Astrocyte (in vitro differentiated cells and primary cell): ENCODE measurements at regions not wholly inside any gene's neighbourhood (a gene's known extent, or its start where the extent isn't known, plus 50 kb on each side); places are given as distances from the start of the nearest gene placed in this dataset.

ENCODE experiments used
- DNase-seq: peaks from one replicate; pipeline ENCODE4 v3.0.0-alpha.2; 2010; ENCODE audit warnings: low read depth
- FAIRE-seq: peaks from 2 replicates; lab custom pipeline; 2011; peaks lifted over from hg19 to GRCh38; lab: Jason Lieb, UNC
- H2AFZ ChIP-seq: 2 replicates; pipeline ENCODE4 v1.6.0; 2012; ENCODE audit warnings: low read depth, low read length, inconsistent platforms
- H3K27ac ChIP-seq: 2 replicates; pipeline ENCODE4 v1.5.1; 2011; ENCODE audit warnings: low read depth, low read length, inconsistent platforms
- H3K27me3 ChIP-seq: 2 replicates; pipeline ENCODE4 v1.6.0; 2011; ENCODE audit warnings: low read length, inconsistent platforms; ENCODE audit not compliant: insufficient read depth
- H3K36me3 ChIP-seq: 2 replicates; pipeline ENCODE4 v1.5.1; 2011; ENCODE audit warnings: low read length, inconsistent platforms; ENCODE audit not compliant: insufficient read depth
- H3K4me1 ChIP-seq: 2 replicates; pipeline ENCODE4 v1.5.1; 2011; ENCODE audit warnings: low read length, inconsistent platforms; ENCODE audit not compliant: insufficient read depth
- H3K4me2 ChIP-seq: 2 replicates; pipeline ENCODE4 v1.6.0; 2012; ENCODE audit warnings: low read length, inconsistent platforms
- H3K4me3 ChIP-seq: 2 replicates; pipeline ENCODE4 v1.5.1; 2011; ENCODE audit warnings: low read depth, mild to moderate bottlenecking, low read length, inconsistent platforms; ENCODE audit not compliant: insufficient read depth
- H3K79me2 ChIP-seq: 2 replicates; pipeline ENCODE4 v1.6.0; 2012; ENCODE audit warnings: mild to moderate bottlenecking, low read length, inconsistent platforms; ENCODE audit not compliant: insufficient read depth
- H3K9ac ChIP-seq: 2 replicates; pipeline ENCODE4 v1.6.0; 2012; ENCODE audit warnings: mild to moderate bottlenecking, low read length, inconsistent platforms
- H3K9me3 ChIP-seq: 2 replicates; pipeline ENCODE4 v1.5.1; 2012; ENCODE audit warnings: low read depth, mild to moderate bottlenecking, low read length, inconsistent platforms; ENCODE audit not compliant: insufficient read depth
- H4K20me1 ChIP-seq: 2 replicates; pipeline ENCODE4 v1.6.0; 2012; ENCODE audit warnings: low read length, inconsistent platforms; ENCODE audit not compliant: insufficient read depth
- H3K27ac Mint-ChIP-seq: one replicate; pipeline ENCODE4 v1.8.0; 2021; ENCODE audit warnings: mild to moderate bottlenecking, mixed read lengths; ENCODE audit not compliant: unreplicated experiment
- H3K27me3 Mint-ChIP-seq: one replicate; pipeline ENCODE4 v1.8.0; 2021; ENCODE audit warnings: low read depth, mixed read lengths; ENCODE audit not compliant: unreplicated experiment
- H3K36me3 Mint-ChIP-seq: one replicate; pipeline ENCODE4 v1.8.0; 2021; ENCODE audit warnings: low read depth, mixed read lengths; ENCODE audit not compliant: unreplicated experiment
- H3K4me1 Mint-ChIP-seq: one replicate; pipeline ENCODE4 v1.8.0; 2021; ENCODE audit warnings: low read depth, mixed read lengths; ENCODE audit not compliant: unreplicated experiment
- H3K4me3 Mint-ChIP-seq: one replicate; pipeline ENCODE4 v1.8.0; 2021; ENCODE audit warnings: mild to moderate bottlenecking, moderate library complexity, mixed read lengths; ENCODE audit not compliant: unreplicated experiment
- H3K9me3 Mint-ChIP-seq: one replicate; pipeline ENCODE4 v1.8.0; 2021; ENCODE audit warnings: mild to moderate bottlenecking, mixed read lengths; ENCODE audit not compliant: unreplicated experiment
- EZH2 ChIP-seq: IDR thresholded peaks from 2 replicates; pipeline ENCODE4 v1.6.1; 2012; ENCODE audit warnings: mild to moderate bottlenecking, low read length, inconsistent platforms; ENCODE audit not compliant: insufficient read depth
- TF ChIP-seq, protein P1 (sequence below): IDR thresholded peaks from 2 replicates; pipeline ENCODE4 v1.5.1; 2011; ENCODE audit warnings: low read depth, mild to moderate bottlenecking, inconsistent platforms, low read length, moderate library complexity; ENCODE audit not compliant: insufficient read depth

DNA sequence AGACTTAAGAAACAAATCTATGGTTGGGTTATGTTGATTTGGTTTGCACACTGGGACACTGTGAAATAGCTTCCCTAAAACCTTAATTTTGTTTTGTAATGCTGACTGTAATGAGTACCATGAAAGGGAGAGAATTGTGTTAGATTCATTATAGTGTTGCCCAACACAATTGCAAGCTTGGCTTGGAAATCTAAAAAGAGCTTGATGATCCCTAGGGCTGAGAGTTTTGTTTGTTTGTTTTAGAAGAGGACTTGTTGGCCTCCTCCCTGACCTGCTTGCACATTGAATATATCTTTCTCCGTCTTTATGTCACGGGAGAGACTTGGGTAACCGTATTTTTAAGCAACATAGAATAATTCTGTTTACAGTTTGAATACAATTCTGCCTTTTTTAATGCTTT lies 410.1 kb downstream of the ARL4A start:
- Histone ChIP-seq H2AFZ (no peak overlapping the region), H4K20me1 (no peaks in the 10 kb centered on the region), H3K27me3 (no peaks in the 10 kb centered on the region), H3K4me2 (no peak overlapping the region), H3K79me2 (no peaks in the 10 kb centered on the region), H3K36me3 (no peaks in the 10 kb centered on the region), H3K4me3 (no peak overlapping the region), H3K27ac (no peak overlapping the region), H3K9ac (no peak overlapping the region), H3K9me3 (no peaks in the 10 kb centered on the region), H3K4me1 (no peaks in the 10 kb centered on the region)
- Mint-ChIP-seq H3K9me3 (no peaks in the 10 kb centered on the region), H3K36me3 (no peaks in the 10 kb centered on the region), H3K4me1 (peaks cover 4% of the 10 kb centered on the region), H3K4me3 (no peak overlapping the region), H3K27me3 (no peaks in the 10 kb centered on the region), H3K27ac (no peak overlapping the region)
- no peak for DNase-seq
- TF ChIP-seq EZH2: no peak
- TF ChIP-seq, protein P1, sequence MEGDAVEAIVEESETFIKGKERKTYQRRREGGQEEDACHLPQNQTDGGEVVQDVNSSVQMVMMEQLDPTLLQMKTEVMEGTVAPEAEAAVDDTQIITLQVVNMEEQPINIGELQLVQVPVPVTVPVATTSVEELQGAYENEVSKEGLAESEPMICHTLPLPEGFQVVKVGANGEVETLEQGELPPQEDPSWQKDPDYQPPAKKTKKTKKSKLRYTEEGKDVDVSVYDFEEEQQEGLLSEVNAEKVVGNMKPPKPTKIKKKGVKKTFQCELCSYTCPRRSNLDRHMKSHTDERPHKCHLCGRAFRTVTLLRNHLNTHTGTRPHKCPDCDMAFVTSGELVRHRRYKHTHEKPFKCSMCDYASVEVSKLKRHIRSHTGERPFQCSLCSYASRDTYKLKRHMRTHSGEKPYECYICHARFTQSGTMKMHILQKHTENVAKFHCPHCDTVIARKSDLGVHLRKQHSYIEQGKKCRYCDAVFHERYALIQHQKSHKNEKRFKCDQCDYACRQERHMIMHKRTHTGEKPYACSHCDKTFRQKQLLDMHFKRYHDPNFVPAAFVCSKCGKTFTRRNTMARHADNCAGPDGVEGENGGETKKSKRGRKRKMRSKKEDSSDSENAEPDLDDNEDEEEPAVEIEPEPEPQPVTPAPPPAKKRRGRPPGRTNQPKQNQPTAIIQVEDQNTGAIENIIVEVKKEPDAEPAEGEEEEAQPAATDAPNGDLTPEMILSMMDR: no peak
- no peak for FAIRE-seq

- Histone ChIP-seq H2AFZ (no peak overlapping the region), H3K79me2 (no peaks in the 10 kb centered on the region), H3K9me3 (no peaks in the 10 kb centered on the region), H3K9ac (no peak overlapping the region), H3K27ac (no peak overlapping the region), H3K4me3 (no peak overlapping the region), H3K4me2 (no peak overlapping the region), H4K20me1 (no peaks in the 10 kb centered on the region), H3K36me3 (no peaks in the 10 kb centered on the region), H3K4me1 (no peaks in the 10 kb centered on the region), H3K27me3 (no peaks in the 10 kb centered on the region)
- TF ChIP-seq EZH2: no peak
- TF ChIP-seq, protein P1: no peak
- no peak overlapping the region for H3K27ac Mint-ChIP-seq
- no peaks in the 10 kb centered on the region for H3K9me3 Mint-ChIP-seq
- H3K4me3 Mint-ChIP-seq: no peak overlapping the region
- H3K4me1 Mint-ChIP-seq: peaks cover 4% of the 10 kb centered on the region
- H3K27me3 Mint-ChIP-seq: no peaks in the 10 kb centered on the region
- no peaks in the 10 kb centered on the region for H3K36me3 Mint-ChIP-seq
- no peak for FAIRE-seq
- no peak for DNase-seq
Observed at GRCh38 chr7:13098161-13098560, 410.7 kb downstream of the ARL4A start.

GRCh38 chr7:13099154-13099795 lies 411.8 kb downstream of the ARL4A start:
- no peak for FAIRE-seq
- Mint-ChIP-seq H3K36me3 (no peaks in the 10 kb centered on the region), H3K4me1 (peaks cover 4% of the 10 kb centered on the region), H3K27me3 (no peaks in the 10 kb centered on the region), H3K4me3 (no peak overlapping the region), H3K9me3 (no peaks in the 10 kb centered on the region), H3K27ac (no peak overlapping the region)
- Histone ChIP-seq H3K4me2 (no peak overlapping the region), H3K9me3 (no peaks in the 10 kb centered on the region), H3K27ac (no peak overlapping the region), H4K20me1 (no peaks in the 10 kb centered on the region), H3K4me3 (no peak overlapping the region), H3K36me3 (no peaks in the 10 kb centered on the region), H3K4me1 (no peaks in the 10 kb centered on the region), H2AFZ (no peak overlapping the region), H3K79me2 (no peaks in the 10 kb centered on the region), H3K27me3 (no peaks in the 10 kb centered on the region), H3K9ac (no peak overlapping the region)
- no peak for TF ChIP-seq EZH2
- TF ChIP-seq, protein P1: no peak
- peak; percentile 21 for DNase-seq
